H1 (cell line): ENCODE measurements at regions not wholly inside any gene's neighbourhood (a gene's known extent, or its start where the extent isn't known, plus 50 kb on each side); places are given as distances from the start of the nearest gene placed in this dataset.

Experiments
- CTCF ChIA-PET: fragments of 300-600 bp; sonication (Branson Sonifier 250); formaldehyde crosslinking; loops from one replicate; lab custom pipeline; 2021; ENCODE audit not compliant: partially characterized antibody; lab: Charles Lee
- POLR2A ChIA-PET: fragments of 300-600 bp; sonication (Branson Sonifier 250); formaldehyde crosslinking; loops from one replicate; lab custom pipeline; 2021; ENCODE audit warnings: inconsistent platforms; ENCODE audit not compliant: partially characterized antibody; lab: Charles Lee
- DNase-seq, 2 experiments: peaks; one replicate each; pipeline versions ENCODE4 v3.0.0 to v3.0.0-alpha.2; 2010 to 2022; ENCODE audit warnings: low spot score in 2 of 2, low read depth in 1 of 2, mixed read lengths in 1 of 2
- FAIRE-seq: peaks from 2 replicates; lab custom pipeline; 2011; peaks lifted over from hg19 to GRCh38; lab: Jason Lieb, UNC
- H2AFZ ChIP-seq: 2 replicates; pipeline ENCODE4 v1.8.1; 2012; ENCODE audit warnings: low read length, inconsistent platforms
- H2AK5ac ChIP-seq: 2 replicates; pipeline ENCODE4 v1.6.1; 2013; ENCODE audit warnings: low read depth, low read length
- H2BK120ac ChIP-seq: replicated peaks from 2 replicates; pipeline ENCODE3; 2013; ENCODE audit warnings: low read depth, low read length, inconsistent platforms
- H2BK12ac ChIP-seq: 2 replicates; pipeline ENCODE4 v1.6.1; 2013; ENCODE audit warnings: low read depth, low read length
- H2BK15ac ChIP-seq: 2 replicates; pipeline ENCODE4 v1.6.1; 2013; ENCODE audit warnings: low read length
- H2BK20ac ChIP-seq: 2 replicates; pipeline ENCODE4 v1.6.1; 2013; ENCODE audit warnings: low read length
- H2BK5ac ChIP-seq: 2 replicates; pipeline ENCODE4 v1.6.1; 2013; ENCODE audit warnings: low read depth, low read length
- H3K14ac ChIP-seq: 2 replicates; pipeline ENCODE4 v1.6.1; 2013; ENCODE audit warnings: inconsistent platforms; ENCODE audit not compliant: insufficient read length
- H3K18ac ChIP-seq: 2 replicates; pipeline ENCODE4 v1.6.1; 2013; ENCODE audit warnings: low read length; ENCODE audit errors: extremely low read depth
- H3K23ac ChIP-seq: 2 replicates; pipeline ENCODE4 v1.6.1; 2013; ENCODE audit warnings: inconsistent platforms; ENCODE audit not compliant: insufficient read length
- H3K23me2 ChIP-seq: 2 replicates; pipeline ENCODE4 v1.6.1; 2013; ENCODE audit warnings: low read depth, low read length
- H3K27ac ChIP-seq: 2 replicates; pipeline ENCODE4 v1.6.1; 2011; ENCODE audit warnings: low read depth, low read length, inconsistent platforms
- H3K27me3 ChIP-seq, 4 experiments: replicated peaks in 1 of 4; 1 replicate in 1 of 4; 2 replicates in 3 of 4; pipeline versions ENCODE4 v1.6.1 to v1.8.1; 2011 to 2013; ENCODE audit warnings: low read length in 3 of 4, mild to moderate bottlenecking in 3 of 4, inconsistent platforms in 2 of 4, mixed read lengths in 2 of 4, moderate library complexity in 1 of 4; ENCODE audit not compliant: control insufficient read depth in 3 of 4, insufficient read depth in 3 of 4; ENCODE audit errors: extremely low read depth in 1 of 4
- H3K36me3 ChIP-seq, 4 experiments: 2 replicates each; pipeline versions ENCODE4 v1.6.1 to v1.8.1; 2011 to 2013; ENCODE audit warnings: mild to moderate bottlenecking in 4 of 4, low read length in 3 of 4, moderate library complexity in 2 of 4, control low read depth in 1 of 4, inconsistent platforms in 1 of 4; ENCODE audit not compliant: insufficient read depth in 4 of 4, control insufficient read depth in 2 of 4
- H3K4ac ChIP-seq: replicated peaks from 2 replicates; pipeline ENCODE3; 2013; ENCODE audit warnings: low read length, low read depth, mixed read lengths, inconsistent platforms; ENCODE audit not compliant: insufficient read length
- H3K4me1 ChIP-seq, 4 experiments: replicated peaks in 1 of 4; 1 replicate in 1 of 4; 2 replicates in 3 of 4; pipeline versions ENCODE4 v1.6.1 to v1.8.1; 2011 to 2013; ENCODE audit warnings: low read length in 3 of 4, inconsistent platforms in 2 of 4, mixed read lengths in 1 of 4; ENCODE audit not compliant: insufficient read depth in 4 of 4, control insufficient read depth in 3 of 4
- H3K4me2 ChIP-seq, 2 experiments: 2 replicates each; pipeline versions ENCODE4 v1.6.1 to v1.8.1; 2011 to 2013; ENCODE audit warnings: low read depth in 2 of 2, low read length in 2 of 2, control low read depth in 1 of 2, inconsistent platforms in 1 of 2, mild to moderate bottlenecking in 1 of 2; ENCODE audit not compliant: insufficient read depth in 1 of 2
- H3K4me3 ChIP-seq, 4 experiments: fragments of 200-600, 300-600 bp in 1 of 4; sonication (generic), shearing (Covaris generic), sonication (Bioruptor Twin) in 1 of 4; 2 replicates each; pipeline versions ENCODE4 v1.5.1 to v1.8.1; 2011 to 2016; ENCODE audit warnings: low read length in 4 of 4, low read depth in 3 of 4, control low read depth in 2 of 4, inconsistent platforms in 2 of 4, mild to moderate bottlenecking in 2 of 4, mixed read lengths in 1 of 4, moderate library complexity in 1 of 4; ENCODE audit not compliant: insufficient read depth in 2 of 4; ENCODE audit errors: extremely low read depth in 1 of 4
- H3K56ac ChIP-seq: replicated peaks from 2 replicates; pipeline ENCODE3; 2013; ENCODE audit warnings: low read depth, mild to moderate bottlenecking, mixed read lengths, low read length, inconsistent platforms; ENCODE audit not compliant: insufficient read length
- H3K79me1 ChIP-seq: 2 replicates; pipeline ENCODE4 v1.6.1; 2013; ENCODE audit warnings: low read depth, low read length, control low read depth
- H3K79me2 ChIP-seq, 2 experiments: 2 replicates each; pipeline versions ENCODE4 v1.6.1 to v1.8.1; 2012 to 2013; ENCODE audit warnings: low read length in 2 of 2, mild to moderate bottlenecking in 2 of 2, inconsistent platforms in 1 of 2; ENCODE audit not compliant: insufficient read depth in 2 of 2, control insufficient read depth in 1 of 2
- H3K9ac ChIP-seq, 4 experiments: replicated peaks in 1 of 4; 1 replicate in 1 of 4; 2 replicates in 3 of 4; pipeline versions ENCODE4 v1.6.1 to v1.8.1; 2011 to 2013; ENCODE audit warnings: low read depth in 3 of 4, low read length in 3 of 4, control low read depth in 2 of 4, mild to moderate bottlenecking in 2 of 4, moderate library complexity in 2 of 4, inconsistent platforms in 1 of 4; ENCODE audit errors: extremely low read depth in 1 of 4
- H3K9me3 ChIP-seq, 2 experiments: 2 replicates each; pipeline versions ENCODE4 v1.6.1 to v1.8.1; 2012 to 2013; ENCODE audit warnings: mild to moderate bottlenecking in 2 of 2, moderate library complexity in 2 of 2, control low read depth in 1 of 2, inconsistent platforms in 1 of 2, low read depth in 1 of 2, low read length in 1 of 2, mixed read lengths in 1 of 2; ENCODE audit not compliant: insufficient read depth in 2 of 2
- H4K20me1 ChIP-seq, 2 experiments: replicated peaks in 1 of 2; 2 replicates each; pipeline versions ENCODE3 to v1.8.1; 2011 to 2013; ENCODE audit warnings: inconsistent platforms in 2 of 2, low read length in 2 of 2, mild to moderate bottlenecking in 1 of 2; ENCODE audit not compliant: insufficient read depth in 2 of 2, control insufficient read depth in 1 of 2
- H4K5ac ChIP-seq: 2 replicates; pipeline ENCODE4 v1.6.1; 2013; ENCODE audit warnings: low read length, low read depth, mixed read lengths, inconsistent platforms; ENCODE audit not compliant: insufficient read length
- H4K8ac ChIP-seq: 2 replicates; pipeline ENCODE4 v1.8.0; 2013; ENCODE audit warnings: mild to moderate bottlenecking, moderate library complexity, low read length, inconsistent platforms; ENCODE audit not compliant: insufficient read depth; ENCODE audit errors: extremely low read depth
- H4K91ac ChIP-seq: replicated peaks from 2 replicates; pipeline ENCODE3; 2013; ENCODE audit warnings: low read length, mixed read lengths, inconsistent platforms; ENCODE audit not compliant: insufficient read length
- BCL11A ChIP-seq, 2 experiments: IDR thresholded peaks; one replicate each; pipeline ENCODE4 v1.6.1; 2011; ENCODE audit warnings: low read depth in 2 of 2, low read length in 2 of 2, mild to moderate bottlenecking in 2 of 2
- CHD1 ChIP-seq: IDR thresholded peaks from 2 replicates; pipeline ENCODE4 v1.6.1; 2012; ENCODE audit warnings: low read depth, low read length, improper control_type of control experiment
- CTBP2 ChIP-seq: IDR thresholded peaks from 2 replicates; pipeline ENCODE4 v1.7.0; 2011; ENCODE audit warnings: borderline replicate concordance, mild to moderate bottlenecking, moderate library complexity, mixed read lengths, low read length; ENCODE audit not compliant: insufficient read depth, insufficient read length
- EP300 ChIP-seq, 2 experiments: IDR thresholded peaks; 1 replicate in 1 of 2; 2 replicates in 1 of 2; pipeline ENCODE4 v1.6.1; 2011 to 2012; ENCODE audit warnings: low read depth in 2 of 2, low read length in 2 of 2, mild to moderate bottlenecking in 2 of 2, borderline replicate concordance in 1 of 2, inconsistent platforms in 1 of 2, moderate library complexity in 1 of 2
- EZH2 ChIP-seq: fragments of 200-600 bp; sonication (generic); IDR thresholded peaks from 2 replicates; pipeline ENCODE4 v1.7.1; 2012; ENCODE audit warnings: low read depth, mild to moderate bottlenecking, moderate library complexity, low read length, inconsistent platforms; ENCODE audit not compliant: severe bottlenecking
- HDAC2 ChIP-seq, 2 experiments: fragments of 300-600 bp in 1 of 2; sonication (generic) in 1 of 2; IDR thresholded peaks; 2 replicates each; pipeline ENCODE4 v1.6.1; 2011 to 2012; ENCODE audit warnings: low read depth in 2 of 2, low read length in 2 of 2, mild to moderate bottlenecking in 2 of 2, moderate library complexity in 2 of 2, borderline replicate concordance in 1 of 2, inconsistent platforms in 1 of 2
- JUN ChIP-seq: IDR thresholded peaks from 2 replicates; pipeline ENCODE4 v1.6.1; 2011; ENCODE audit warnings: low read depth, mild to moderate bottlenecking, improper control_type of control experiment, low read length
- NRF1 ChIP-seq: IDR thresholded peaks from 2 replicates; pipeline ENCODE4 v1.6.1; 2011; ENCODE audit warnings: mild to moderate bottlenecking, low read depth, low read length, improper control_type of control experiment
- POLR2A ChIP-seq, 2 experiments: IDR thresholded peaks; 1 replicate in 1 of 2; 2 replicates in 1 of 2; pipeline ENCODE4 v1.6.1; 2011; ENCODE audit warnings: low read depth in 2 of 2, low read length in 2 of 2, mild to moderate bottlenecking in 2 of 2; ENCODE audit errors: control extremely low read depth in 1 of 2
- POU5F1 ChIP-seq: IDR thresholded peaks from 2 replicates; pipeline ENCODE4 v1.6.1; 2011; ENCODE audit warnings: low read depth, mild to moderate bottlenecking, low read length, moderate library complexity
- TCF12 ChIP-seq: IDR thresholded peaks from 2 replicates; pipeline ENCODE4 v1.6.1; 2011; ENCODE audit warnings: low read depth, mild to moderate bottlenecking, low read length
- WGBS, 2 experiments: shearing (Covaris generic) in 1 of 2; methylation state at CpG; one replicate each; pipeline versions ENCODE4 v1.1.6 to v1.1.7; 2013 to 2015; ENCODE audit warnings: low lambda C conversion rate in 2 of 2, mixed read lengths in 2 of 2, inconsistent platforms in 1 of 2, low coverage in 1 of 2, missing lambda C conversion rate in 1 of 2; ENCODE audit not compliant: insufficient replicate concordance in 2 of 2, insufficient coverage in 1 of 2, insufficient read length in 1 of 2; ENCODE audit errors: extremely low coverage in 1 of 2, missing lambda C conversion rate in 1 of 2; 5-methylcytosine and 5-hydroxymethylcytosine counted together
- TF ChIP-seq, protein P1 (sequence below): IDR thresholded peaks from 2 replicates; pipeline ENCODE4 v1.6.1; 2012; ENCODE audit warnings: low read length, inconsistent platforms
- TF ChIP-seq, protein P2 (sequence below): IDR thresholded peaks from 2 replicates; pipeline ENCODE4 v1.6.1; 2011; ENCODE audit warnings: low read depth, mild to moderate bottlenecking, low read length; ENCODE audit not compliant: insufficient read depth

- ChIA-PET POLR2A (no interaction called here), CTCF (no interaction called here)
- Histone ChIP-seq H3K36me3 (no peaks in the 10 kb centered on the region), H3K18ac (no peak overlapping the region), H3K4ac (no peak overlapping the region), H3K4me2 (no peak overlapping the region), H2AFZ (no peak overlapping the region), H3K23ac (no peak overlapping the region), H4K20me1 (no peaks in the 10 kb centered on the region), H2AK5ac (no peak overlapping the region), H3K4me3 (no peak overlapping the region), H2BK12ac (no peak overlapping the region), H3K9me3 (no peaks in the 10 kb centered on the region), H4K91ac (no peak overlapping the region), H3K4me1 (no peaks in the 10 kb centered on the region), H4K5ac (no peak overlapping the region), H3K14ac (no peak overlapping the region), H2BK5ac (no peak overlapping the region), H2BK15ac (no peak overlapping the region), H4K8ac (no peak overlapping the region), H2BK120ac (no peak overlapping the region), H3K27ac (no peak overlapping the region), H3K56ac (no peak overlapping the region), H3K79me1 (no peaks in the 10 kb centered on the region), H3K27me3 (no peaks in the 10 kb centered on the region), H2BK20ac (no peak overlapping the region), H3K23me2 (no peaks in the 10 kb centered on the region), H3K79me2 (no peaks in the 10 kb centered on the region), H3K9ac (no peak overlapping the region)
- WGBS, 2 experiments = 84% methylated on average over 3 of the region's 3 CpGs; no CpG with 5 or more reads in 1 of the 2 experiments
- DNase-seq = no peak
- no peak for FAIRE-seq
- no peak for TF ChIP-seq CTBP2
- no peak for TF ChIP-seq HDAC2 (IDR thresholded peaks at IDR 0.05; ENCODE audit: borderline replicate concordance in 1 of 2, low read depth in 2 of 2, low read length in 2 of 2)
- TF ChIP-seq, protein P1, sequence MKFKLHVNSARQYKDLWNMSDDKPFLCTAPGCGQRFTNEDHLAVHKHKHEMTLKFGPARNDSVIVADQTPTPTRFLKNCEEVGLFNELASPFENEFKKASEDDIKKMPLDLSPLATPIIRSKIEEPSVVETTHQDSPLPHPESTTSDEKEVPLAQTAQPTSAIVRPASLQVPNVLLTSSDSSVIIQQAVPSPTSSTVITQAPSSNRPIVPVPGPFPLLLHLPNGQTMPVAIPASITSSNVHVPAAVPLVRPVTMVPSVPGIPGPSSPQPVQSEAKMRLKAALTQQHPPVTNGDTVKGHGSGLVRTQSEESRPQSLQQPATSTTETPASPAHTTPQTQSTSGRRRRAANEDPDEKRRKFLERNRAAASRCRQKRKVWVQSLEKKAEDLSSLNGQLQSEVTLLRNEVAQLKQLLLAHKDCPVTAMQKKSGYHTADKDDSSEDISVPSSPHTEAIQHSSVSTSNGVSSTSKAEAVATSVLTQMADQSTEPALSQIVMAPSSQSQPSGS = no peak
- TF ChIP-seq CHD1 = no peak
- no peak for TF ChIP-seq POU5F1
- no peak for TF ChIP-seq EZH2
- TF ChIP-seq BCL11A (IDR thresholded peaks at IDR 0.05; ENCODE audit: low read depth in 2 of 2, low read length in 2 of 2) = no peak
- TF ChIP-seq, protein P2, sequence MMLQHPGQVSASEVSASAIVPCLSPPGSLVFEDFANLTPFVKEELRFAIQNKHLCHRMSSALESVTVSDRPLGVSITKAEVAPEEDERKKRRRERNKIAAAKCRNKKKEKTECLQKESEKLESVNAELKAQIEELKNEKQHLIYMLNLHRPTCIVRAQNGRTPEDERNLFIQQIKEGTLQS = no peak
- no peak for TF ChIP-seq POLR2A (IDR thresholded peaks at IDR 0.05; ENCODE audit: control extremely low read depth in 1 of 2, low read depth in 2 of 2, low read length in 2 of 2)
- TF ChIP-seq JUN = no peak
- no peak for TF ChIP-seq NRF1
- no peak for TF ChIP-seq EP300 (IDR thresholded peaks at IDR 0.05; ENCODE audit: borderline replicate concordance in 1 of 2, low read depth in 2 of 2, low read length in 2 of 2)
- no peak for TF ChIP-seq TCF12
Observed at GRCh38 chr1:186572509-186572908, 107.7 kb downstream of the PTGS2 start.
